HL-60 (cell line): ENCODE measurements at regions not wholly inside any gene's neighbourhood (a gene's known extent, or its start where the extent isn't known, plus 50 kb on each side); places are given as distances from the start of the nearest gene placed in this dataset.

ENCODE experiments used
- GABPA ChIP-seq: IDR thresholded peaks from 2 replicates; pipeline ENCODE4 v1.6.1; 2012; ENCODE audit warnings: low read depth
- POLR2AphosphoS5 ChIP-seq: IDR thresholded peaks from 2 replicates; pipeline ENCODE4 v1.6.1; 2012; ENCODE audit warnings: low read depth
- TF ChIP-seq, protein P1 (sequence below): IDR thresholded peaks from one replicate; pipeline ENCODE4 v1.5.1; 2011; ENCODE audit warnings: low read length, control low read depth, inconsistent platforms; ENCODE audit not compliant: insufficient read depth
- TF ChIP-seq, protein P2 (sequence below): IDR thresholded peaks from 2 replicates; pipeline ENCODE4 v1.6.1; 2012; ENCODE audit warnings: low read depth; ENCODE audit not compliant: insufficient replicate concordance

DNA sequence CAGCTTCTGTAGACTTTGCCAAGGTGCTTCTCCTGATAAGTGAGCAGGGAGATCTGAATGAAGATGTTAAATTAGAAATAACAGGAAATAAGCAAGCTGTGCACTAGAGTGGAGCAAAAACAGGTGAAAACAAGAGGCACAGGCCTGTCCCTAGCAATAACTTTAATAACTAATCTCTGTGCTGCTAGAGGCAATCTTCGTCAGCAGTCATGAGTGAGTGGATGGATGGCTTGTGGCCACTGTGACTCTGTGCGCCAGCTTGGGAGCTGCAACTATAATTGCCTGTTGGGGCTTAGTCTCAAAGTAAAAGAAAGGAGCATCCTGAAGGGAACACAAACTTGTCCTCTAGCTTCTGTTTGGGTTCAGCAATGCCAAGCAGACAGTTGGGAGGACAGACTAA is 240.3 kb downstream of the HHIPL2 start:
- TF ChIP-seq, protein P1, sequence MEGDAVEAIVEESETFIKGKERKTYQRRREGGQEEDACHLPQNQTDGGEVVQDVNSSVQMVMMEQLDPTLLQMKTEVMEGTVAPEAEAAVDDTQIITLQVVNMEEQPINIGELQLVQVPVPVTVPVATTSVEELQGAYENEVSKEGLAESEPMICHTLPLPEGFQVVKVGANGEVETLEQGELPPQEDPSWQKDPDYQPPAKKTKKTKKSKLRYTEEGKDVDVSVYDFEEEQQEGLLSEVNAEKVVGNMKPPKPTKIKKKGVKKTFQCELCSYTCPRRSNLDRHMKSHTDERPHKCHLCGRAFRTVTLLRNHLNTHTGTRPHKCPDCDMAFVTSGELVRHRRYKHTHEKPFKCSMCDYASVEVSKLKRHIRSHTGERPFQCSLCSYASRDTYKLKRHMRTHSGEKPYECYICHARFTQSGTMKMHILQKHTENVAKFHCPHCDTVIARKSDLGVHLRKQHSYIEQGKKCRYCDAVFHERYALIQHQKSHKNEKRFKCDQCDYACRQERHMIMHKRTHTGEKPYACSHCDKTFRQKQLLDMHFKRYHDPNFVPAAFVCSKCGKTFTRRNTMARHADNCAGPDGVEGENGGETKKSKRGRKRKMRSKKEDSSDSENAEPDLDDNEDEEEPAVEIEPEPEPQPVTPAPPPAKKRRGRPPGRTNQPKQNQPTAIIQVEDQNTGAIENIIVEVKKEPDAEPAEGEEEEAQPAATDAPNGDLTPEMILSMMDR = no peak
- TF ChIP-seq, protein P2, sequence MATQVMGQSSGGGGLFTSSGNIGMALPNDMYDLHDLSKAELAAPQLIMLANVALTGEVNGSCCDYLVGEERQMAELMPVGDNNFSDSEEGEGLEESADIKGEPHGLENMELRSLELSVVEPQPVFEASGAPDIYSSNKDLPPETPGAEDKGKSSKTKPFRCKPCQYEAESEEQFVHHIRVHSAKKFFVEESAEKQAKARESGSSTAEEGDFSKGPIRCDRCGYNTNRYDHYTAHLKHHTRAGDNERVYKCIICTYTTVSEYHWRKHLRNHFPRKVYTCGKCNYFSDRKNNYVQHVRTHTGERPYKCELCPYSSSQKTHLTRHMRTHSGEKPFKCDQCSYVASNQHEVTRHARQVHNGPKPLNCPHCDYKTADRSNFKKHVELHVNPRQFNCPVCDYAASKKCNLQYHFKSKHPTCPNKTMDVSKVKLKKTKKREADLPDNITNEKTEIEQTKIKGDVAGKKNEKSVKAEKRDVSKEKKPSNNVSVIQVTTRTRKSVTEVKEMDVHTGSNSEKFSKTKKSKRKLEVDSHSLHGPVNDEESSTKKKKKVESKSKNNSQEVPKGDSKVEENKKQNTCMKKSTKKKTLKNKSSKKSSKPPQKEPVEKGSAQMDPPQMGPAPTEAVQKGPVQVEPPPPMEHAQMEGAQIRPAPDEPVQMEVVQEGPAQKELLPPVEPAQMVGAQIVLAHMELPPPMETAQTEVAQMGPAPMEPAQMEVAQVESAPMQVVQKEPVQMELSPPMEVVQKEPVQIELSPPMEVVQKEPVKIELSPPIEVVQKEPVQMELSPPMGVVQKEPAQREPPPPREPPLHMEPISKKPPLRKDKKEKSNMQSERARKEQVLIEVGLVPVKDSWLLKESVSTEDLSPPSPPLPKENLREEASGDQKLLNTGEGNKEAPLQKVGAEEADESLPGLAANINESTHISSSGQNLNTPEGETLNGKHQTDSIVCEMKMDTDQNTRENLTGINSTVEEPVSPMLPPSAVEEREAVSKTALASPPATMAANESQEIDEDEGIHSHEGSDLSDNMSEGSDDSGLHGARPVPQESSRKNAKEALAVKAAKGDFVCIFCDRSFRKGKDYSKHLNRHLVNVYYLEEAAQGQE = no peak
- TF ChIP-seq POLR2AphosphoS5 (no peak), GABPA (no peak)
